NCI-H2029 treated with DMSO at 0.1 percent for 48 hours (cell line): ENCODE measurements at regions not wholly inside any gene's neighbourhood (a gene's known extent, or its start where the extent isn't known, plus 50 kb on each side); places are given as distances from the start of the nearest gene placed in this dataset.
"Not testable (repeated sequence)": the region's sequence is repeated elsewhere in the genome, so short reads cannot be mapped to it uniquely, and the experiment has no call there.

Experiments used
- DNase-seq: peaks from one replicate; lab custom pipeline; 2025; lab: John Stamatoyannopoulos, UW

DNA sequence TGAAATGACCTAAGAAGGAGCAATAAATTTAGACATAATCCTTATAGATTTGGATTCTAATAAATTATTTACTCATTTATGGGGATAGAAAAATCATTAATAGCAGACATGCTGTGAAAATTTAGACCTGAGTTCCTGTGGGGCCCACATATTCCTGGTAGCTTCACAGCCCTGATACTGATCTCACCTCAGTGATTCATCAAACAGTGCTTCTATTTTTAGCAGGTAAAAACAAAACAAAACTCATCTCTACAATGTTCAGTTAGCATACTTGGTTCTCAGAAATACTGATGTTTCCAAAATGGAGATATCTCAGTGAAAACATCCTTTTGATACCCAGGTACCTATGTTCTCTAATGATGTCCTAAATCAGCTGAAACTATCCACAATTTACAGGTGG, 841.1 kb upstream of the SORCS1 start:
- no peak for DNase-seq

DNA sequence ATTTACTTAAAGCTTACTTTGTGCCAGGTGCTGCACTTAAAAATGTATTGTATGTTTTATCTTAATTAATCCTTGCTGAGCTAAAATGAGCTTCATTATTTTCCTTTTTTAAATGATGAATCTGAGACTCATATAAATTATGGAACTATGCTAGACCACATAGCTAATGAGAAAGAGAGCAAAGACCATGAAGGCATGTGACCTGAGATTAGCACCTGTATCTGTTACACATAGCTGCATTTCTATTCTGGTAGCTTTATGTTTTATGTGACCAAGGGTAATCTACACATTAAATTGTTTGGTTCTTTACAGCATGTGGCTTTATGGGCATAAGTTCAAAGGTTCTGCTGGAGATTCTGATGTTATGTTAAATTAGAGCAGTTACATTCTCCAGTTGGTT, 839.1 kb upstream of the SORCS1 start:
- no peak for DNase-seq

DNA sequence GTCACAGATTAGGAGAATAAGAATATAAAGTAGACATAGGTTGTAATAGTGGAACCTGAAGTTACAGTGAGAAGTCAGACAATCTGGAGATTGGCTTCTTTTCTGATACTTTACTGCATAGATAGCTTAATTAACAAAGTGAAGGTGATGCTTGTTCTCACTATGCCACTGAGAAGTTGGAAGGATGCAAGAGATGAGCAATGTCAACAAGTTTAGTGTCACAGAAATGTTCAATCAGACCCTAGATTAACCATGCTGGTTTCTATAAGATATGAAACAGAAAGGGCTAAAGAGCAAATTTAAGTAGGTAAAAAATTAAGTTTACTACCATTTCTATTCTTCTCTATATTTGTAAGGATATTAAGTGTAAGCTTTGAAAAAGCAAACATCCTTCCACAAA, 838.6 kb upstream of the SORCS1 start:
- DNase-seq, result no peak

DNA sequence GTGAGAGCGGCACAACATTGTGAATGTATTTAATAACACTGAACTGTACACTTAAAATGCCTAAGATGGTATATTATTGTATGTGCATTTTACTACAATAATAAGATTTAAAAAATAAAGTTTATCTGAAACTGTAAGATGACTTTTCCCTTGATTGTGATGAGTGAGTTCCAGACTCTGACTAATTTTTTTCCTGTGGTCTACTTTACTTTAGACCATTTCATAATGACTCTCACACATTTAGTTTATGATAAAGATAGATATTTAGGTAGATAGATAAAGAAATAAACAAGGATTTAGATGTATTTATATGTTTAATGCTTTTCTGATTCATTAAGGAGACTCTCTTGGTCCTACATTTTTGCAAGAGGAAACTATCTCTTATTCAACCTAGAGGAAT, 835.9 kb upstream of the SORCS1 start:
- no peak for DNase-seq

DNA sequence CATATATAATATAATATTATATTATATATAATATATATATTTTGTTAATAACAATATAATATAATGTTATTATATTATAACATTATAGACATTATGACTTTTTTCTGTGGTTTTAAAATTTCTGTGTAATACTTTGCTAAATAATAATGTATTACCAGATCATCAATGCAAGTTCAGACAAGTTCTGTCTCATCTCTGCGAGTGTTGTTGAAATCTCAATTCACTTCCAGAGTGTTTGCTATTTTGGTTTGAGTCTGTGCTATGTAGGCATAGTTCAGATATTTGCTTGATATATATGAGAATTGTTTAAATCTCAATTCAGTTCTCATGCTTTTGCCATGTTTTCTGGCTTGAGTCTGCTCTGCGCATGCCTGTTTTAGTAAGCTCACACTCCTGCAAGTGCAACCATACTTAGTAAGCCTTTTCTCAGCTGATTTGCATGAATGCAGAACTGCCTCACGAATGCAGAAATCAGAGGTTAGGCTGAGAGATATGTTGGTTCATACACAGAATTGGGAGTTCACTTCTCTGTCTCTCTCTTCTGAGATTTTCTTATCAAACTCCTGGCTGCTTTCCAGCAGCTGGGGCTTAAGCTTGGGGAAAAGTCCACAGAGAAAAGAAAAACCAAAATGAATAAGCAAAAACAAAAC, 830.2 kb upstream of the SORCS1 start:
- no peak for DNase-seq

DNA sequence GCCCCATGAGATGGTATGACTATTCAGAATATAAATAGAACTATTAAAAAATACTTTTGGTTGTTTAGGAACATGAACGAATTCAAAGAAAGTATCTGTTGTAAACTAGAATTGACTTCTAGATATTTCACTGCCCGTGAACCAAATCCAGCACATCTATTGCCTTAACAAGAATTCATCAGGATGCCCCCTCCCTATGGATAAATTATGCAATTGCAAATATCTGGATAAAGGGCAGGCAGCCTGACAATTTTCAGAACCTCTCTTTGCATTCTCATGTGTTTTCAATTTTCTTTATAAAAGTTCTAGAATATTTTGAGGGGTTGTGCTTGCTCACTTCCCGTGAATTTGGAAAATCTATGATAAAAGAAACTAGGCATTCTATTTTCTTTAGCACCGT, 822.1 kb upstream of the SORCS1 start:
- DNase-seq, result no peak

DNA sequence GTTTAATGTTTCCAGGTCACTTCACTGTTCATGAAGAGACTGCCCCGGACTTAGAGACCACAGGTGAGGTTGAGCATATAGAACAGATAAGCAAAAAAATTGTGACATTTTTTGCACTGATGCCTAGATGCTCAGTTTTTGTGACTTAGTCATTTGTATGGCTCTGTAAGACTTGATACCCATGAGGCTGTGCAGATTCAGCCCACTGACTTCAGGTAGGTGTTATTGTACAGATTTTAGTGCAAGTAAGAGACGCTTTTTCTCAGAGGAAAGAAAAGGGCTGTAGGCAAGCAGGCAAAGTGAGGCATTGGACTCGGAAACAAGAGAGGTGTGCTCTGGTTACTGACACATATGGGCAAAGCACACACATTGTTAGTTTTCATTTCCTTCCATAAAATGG, 820.1 kb upstream of the SORCS1 start:
- DNase-seq, result no peak

DNA sequence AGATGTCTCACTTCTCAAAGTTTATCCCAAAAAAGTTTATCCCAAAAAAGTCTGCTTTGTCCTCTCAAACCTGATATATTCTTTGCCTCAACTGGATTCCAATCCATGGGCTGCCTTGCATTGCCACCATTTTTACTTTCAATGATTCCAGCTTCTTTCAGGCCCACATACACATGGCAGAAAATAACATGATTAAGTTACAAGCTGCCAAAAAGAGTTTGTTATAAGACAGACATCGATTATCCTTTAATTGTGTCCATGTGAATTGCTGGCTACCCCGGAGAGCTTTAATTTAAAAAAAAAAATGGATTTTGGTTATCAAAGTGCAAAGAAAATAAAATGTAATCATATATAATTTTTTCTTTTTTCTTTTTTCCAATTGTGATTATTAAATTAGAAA, 819.6 kb upstream of the SORCS1 start:
- DNase-seq, result no peak

DNA sequence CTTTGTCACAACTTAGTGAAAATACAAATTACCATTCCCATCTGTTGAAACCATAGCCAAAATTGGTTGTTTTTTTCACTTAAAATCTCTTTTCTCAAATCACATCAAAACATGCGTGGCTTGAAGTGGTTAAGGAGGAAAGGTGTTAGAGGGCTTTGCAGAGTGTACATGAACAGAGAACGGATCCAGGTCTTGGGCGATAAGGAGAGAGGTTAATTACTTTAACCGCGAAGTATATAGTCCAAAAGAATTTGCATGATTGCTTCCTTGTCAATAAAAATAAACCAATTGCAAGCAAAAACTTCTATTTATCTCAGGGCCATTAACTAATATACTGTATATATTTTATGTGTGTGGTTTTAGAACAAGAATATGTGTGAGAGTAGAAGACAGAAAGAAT, 813.9 kb upstream of the SORCS1 start:
- DNase-seq, result no peak

DNA sequence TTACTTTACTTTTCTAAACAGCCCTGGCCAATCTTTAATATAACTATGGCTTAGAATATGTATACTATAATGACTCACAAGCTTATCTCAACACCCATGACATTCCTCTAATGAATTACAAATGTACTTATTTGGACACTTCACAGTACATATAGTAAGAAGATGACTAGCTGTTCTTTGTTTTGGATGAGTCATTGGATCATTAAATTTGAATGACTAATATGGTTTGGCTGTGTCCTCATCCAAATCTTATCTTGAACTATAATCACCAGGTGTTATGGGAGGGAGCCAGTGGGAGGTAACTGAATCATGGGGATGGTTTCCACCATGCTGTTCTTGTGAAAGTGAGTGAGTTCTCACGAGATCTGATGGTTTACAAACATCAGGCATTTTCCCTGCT, 807.5 kb upstream of the SORCS1 start:
- DNase-seq, result no peak

DNA sequence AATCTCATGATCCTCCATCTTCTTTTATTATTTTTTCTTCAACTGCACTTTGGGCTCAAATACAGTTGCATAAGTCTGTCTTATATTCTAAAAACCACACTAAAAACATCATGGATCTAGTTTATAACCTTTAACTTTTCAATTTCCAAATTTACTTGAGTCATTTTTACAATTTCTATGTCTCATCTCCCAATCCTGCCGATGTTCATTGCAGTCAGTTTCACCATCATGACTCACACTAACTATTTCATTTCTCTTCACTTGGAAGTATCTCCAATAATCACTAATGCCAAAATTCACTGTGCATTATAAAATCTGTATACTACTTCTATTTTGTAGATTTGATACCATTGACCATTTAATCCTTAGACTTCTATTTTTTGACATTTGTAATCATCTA, 806.9 kb upstream of the SORCS1 start:
- DNase-seq, result no peak

DNA sequence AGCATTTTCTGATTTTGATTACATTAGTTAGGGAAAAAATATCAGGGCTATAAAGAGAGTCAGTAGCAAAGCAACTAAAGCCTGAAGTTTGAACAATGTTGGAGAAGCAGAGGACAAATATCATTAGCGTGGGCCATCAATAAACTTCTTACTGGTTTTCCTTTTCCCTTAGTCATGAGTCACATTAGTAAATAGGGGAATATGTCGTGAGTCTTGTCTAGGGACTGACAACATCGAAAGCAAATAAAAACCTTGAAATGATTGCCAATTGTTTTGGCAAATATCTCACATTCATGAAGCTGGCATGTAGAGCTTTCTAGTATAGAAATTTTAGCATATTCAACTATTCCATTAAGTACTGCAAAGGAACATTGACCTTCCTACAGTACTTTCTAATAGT, 806.0 kb upstream of the SORCS1 start:
- DNase-seq, result no peak

DNA sequence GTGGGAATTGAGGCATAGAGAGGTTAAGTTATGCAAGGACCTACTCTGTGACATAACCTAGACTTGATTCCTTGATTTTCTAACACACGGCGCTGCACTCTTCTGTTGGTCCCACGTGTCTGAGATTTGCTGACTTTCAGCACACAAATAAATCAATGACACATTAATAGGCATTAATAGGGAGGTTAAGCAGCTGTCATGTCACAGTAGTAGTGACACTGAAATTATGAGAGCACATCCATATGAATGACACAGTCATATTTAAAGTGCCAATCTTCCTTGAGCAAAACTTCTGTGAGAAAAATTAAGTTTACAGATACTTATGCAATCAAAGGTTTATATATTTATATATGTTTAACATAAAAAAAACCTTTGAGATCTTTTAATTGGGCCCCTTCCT, 805.4 kb upstream of the SORCS1 start:
- DNase-seq, result no peak

DNA sequence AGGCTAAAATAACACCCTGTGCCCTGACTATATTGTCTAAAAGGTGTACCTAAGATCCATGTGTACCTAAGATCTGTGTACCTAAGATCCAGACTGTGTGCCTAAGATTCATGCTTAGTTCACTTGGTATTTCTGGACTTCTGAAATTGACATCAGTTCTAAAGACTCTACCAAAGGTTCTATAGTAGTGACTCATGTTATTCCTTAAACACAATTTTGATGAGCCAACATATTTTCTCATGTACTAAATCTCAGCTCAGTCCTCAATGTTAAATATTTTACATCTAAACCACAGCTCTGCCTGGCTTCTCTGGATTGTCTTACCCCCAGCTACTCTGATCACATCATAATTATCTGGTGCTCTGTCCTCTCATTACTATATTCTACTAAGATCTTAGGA, 802.3 kb upstream of the SORCS1 start:
- DNase-seq, result no peak

DNA sequence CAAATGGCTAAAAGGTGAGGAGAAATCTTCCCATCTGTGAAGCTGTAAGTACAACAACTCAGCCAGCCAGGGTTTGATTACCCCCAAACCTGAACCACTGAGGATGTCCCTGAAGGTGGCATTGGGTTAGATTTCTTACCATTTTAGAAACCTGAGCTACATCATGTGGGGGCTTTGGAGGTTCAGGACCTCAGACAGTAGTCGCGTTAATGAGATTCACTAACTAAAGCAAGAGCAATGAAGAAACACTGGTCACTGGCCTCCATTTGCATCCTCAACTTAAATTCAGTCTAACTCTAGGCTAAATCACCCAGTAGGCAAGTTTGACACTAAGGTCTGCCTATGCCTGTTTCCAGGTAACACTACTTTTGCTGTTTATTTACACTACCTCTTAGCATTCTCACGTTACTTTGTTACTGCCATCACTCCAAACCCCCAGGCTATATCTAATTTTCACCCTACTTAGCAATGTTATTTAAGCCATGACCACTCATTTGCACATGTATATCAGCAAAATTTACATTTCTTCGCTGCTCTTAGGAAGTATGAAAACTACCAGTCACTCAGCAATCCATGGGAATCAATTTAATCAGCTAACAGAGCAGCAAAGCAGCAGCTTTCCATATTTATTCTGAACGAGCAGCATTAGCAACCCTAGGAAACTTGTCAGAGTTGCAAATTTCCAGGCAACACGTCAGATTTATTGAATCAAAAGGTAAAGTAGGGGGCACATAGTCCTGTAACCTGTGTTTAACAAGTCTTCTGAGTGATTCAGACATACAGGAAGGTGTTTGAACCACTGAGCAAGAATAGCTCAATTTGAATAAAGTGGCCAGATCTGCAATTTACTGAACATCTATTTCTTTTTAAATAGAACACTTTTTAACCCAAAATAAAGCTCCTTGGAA, 788.4 kb upstream of the SORCS1 start:
- no peak for DNase-seq

DNA sequence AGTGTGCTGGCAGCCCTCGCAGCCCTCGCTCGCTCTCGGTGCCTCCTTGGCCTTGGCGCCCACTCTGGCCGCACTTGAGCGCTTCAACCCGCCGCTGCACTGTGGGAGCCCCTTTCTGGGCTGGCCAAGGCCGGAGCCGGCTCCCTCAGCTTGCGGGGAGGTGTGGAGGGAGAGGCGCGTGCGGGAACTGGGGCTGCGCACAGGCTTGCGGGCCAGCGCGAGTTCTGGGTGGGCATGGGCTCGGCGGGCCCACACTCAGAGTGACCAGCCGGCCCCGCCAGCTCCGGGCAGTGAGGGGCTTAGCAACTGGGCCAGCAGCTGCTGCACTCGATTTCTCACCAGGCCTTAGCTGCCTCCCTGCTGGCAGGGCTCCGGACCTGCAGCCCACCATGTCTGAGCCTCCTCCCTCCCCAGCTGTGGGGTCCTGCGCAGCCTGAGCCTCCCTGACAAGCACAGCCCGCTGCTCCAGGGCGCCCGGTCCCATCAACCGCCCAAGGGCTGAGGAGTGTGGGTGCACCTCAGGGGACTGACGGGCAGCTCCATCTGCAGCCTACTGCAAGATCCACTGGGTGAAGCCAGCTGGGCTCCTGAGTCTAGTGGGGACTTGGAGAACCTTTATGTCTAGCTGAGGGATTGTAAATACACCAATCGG, 786.0 kb upstream of the SORCS1 start:
- not testable (repeated sequence) for DNase-seq

DNA sequence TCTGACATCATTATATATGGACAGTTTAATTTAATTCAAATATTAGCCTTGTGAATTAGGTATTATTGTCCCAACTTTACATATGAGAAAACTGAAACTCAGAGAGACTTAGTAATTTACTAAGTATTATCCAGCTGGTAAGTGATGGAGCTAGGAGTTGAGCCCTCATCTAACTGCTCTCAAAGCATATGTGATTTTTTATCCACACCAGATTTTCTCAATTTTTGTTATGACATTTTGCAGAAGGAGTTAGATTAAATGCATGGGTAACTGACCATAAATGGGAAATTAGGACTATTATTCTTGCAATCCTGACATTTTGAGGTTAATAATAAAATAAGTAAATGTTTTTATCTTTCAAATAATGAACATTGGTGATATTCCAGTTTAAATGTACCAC, 778.3 kb upstream of the SORCS1 start:
- DNase-seq, result no peak

DNA sequence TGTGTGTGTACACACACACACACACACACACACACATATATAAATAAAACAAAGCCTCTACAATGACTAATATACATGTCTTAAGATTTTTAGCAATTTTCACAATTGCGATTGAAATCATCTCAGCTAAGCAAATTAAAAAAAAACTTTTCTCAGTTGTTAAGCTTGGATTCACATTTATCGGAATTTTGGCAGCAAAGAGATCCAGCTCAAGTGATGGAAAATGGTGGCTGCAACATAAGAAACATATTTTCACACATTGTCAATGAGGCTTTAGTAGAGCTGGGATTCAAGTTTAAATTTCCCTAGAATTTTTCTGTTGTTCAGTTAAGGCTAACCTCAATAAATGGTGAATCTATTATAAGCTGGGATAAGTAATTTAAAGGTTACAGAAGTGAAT, 768.6 kb upstream of the SORCS1 start:
- no peak for DNase-seq

DNA sequence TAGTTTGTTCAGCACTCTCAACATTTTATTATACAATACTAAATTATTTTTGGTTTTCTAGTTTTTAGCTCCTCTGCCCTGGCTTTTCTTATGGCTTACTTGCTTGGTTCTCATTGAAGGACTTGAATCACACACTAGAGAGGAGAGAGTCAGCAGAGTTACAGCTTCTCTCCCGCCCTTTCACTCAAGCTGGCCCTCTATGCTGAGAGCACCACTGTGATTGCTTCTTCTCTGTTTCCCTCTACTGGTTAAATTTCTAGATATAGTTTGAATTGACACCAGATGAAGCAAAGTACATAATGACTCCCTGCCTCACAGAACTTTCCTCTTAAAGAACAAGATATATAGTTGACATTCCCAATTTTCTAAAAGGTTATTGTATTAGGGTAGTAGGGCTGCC, 767.3 kb upstream of the SORCS1 start:
- DNase-seq, result no peak

DNA sequence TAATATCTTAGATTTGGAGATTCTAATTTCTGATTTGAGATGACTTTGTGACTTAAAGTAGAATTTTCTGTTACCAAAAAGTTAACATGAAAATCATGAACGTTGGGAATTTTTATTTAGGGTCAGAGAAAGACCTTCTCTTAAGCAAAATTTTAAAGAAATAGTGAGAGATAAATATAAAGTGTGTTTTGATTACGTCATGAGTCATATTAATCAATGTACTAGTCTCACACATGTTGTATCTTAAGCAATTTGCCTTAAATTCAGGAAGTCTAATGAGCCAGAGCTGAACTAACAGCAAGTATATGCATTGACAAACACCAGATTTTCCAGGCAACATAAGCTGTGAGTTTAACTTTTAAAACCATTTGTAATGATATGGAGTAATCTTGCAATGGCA, 765.5 kb upstream of the SORCS1 start:
- DNase-seq, result no peak

DNA sequence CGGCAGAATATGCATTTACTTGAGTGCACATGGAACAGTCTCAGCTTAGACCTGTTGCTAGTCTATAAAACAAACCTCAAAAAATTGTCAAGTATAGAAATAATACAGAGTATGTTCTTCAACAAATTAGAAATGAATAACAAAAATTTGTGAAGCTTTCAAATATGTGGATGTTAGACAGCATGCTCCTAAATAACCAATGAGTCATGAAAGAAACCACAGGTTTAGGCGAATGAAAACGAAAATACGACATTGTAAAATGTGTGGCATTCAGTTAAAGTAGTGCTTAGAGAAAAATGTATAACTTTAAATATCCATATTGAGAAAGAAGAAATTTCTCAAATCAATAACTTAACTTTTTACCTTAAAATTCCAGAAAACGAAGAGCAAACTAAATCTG, 760.0 kb upstream of the SORCS1 start:
- DNase-seq, result no peak

DNA sequence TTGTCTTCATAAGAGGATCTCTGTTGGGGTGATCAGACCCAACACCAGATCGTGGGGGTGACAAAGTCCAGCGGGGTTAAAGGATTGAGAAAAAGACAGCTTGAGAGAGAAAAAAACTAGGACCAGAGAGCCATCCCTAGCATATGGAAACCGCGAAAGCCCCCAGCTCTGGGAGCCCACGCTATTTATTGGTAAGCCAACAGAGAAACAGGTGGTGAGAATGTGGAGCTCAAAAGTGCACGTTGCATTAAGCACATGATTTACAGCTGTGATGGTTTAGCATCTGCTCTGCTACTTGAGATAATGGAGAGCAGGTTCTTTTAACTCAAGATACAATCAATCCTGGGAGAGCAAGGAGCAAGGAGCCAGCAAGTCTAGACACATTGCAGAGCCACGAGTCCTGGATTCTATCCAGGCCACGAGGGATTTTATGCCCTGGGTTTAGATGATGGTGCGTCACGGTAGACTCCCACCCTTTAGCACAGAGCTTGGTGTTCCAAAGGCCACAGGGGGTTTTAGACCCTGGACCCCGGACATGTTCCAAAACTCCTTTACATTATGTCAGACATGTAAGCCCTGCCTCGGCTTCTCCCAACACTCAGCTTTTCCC, 755.2 kb upstream of the SORCS1 start:
- no peak for DNase-seq

DNA sequence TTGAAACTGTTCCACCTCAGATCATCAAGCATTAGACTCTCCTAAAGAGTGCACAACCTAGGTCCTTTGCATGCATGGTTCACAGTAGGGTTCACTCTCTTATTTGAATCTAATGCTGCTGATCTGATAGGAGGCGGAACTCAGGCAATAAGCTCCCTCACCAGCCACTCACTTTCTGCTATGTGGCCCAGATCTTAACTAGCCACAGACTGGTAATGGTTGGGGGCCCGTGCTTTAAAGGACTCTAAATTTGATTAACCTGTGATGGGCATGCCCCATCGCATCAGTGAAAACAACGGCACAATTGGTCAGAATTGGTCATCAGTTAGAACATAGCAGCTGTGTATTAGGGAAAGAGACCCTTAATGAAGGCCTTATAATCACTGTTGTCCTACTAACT, 753.7 kb upstream of the SORCS1 start:
- DNase-seq, result no peak
